Stimulated activated naive CD8-positive, alpha-beta T cell treated with anti-CD3 and anti-CD28 coated beads, Interleukin-15, amount 100 ng/mL, for 72 hours (primary cell): ENCODE measurements at regions not wholly inside any gene's neighbourhood (a gene's known extent, or its start where the extent isn't known, plus 50 kb on each side); places are given as distances from the start of the nearest gene placed in this dataset.

Source experiments
- ATAC-seq: fragments of 150-1000 bp; cut with Tn5 transposase; 2 replicates; pipeline ENCODE4 v1.10.0; 2021; ENCODE audit warnings: mild to moderate bottlenecking, moderate library complexity
- DNase-seq, 2 donors: peaks; one replicate each; pipeline ENCODE4 v3.0.0; 2021 to 2022
- H3K27ac Mint-ChIP-seq, 2 donors: one replicate each; pipeline ENCODE4 v1.8.0; 2022; ENCODE audit warnings: mild to moderate bottlenecking in 2 of 2, mixed read lengths in 2 of 2, moderate library complexity in 2 of 2
- H3K27me3 Mint-ChIP-seq: one replicate; pipeline ENCODE4 v1.8.0; 2022; ENCODE audit warnings: mixed read lengths
- H3K4me1 Mint-ChIP-seq: one replicate; pipeline ENCODE4 v1.8.0; 2022; ENCODE audit warnings: mild to moderate bottlenecking, mixed read lengths
- H3K4me3 Mint-ChIP-seq, 2 donors: one replicate each; pipeline ENCODE4 v1.8.0; 2022; ENCODE audit warnings: mild to moderate bottlenecking in 2 of 2, mixed read lengths in 2 of 2, moderate library complexity in 1 of 2
- H3K9me3 Mint-ChIP-seq, 2 donors: one replicate each; pipeline ENCODE4 v1.8.0; 2022; ENCODE audit warnings: mixed read lengths in 2 of 2

GRCh38 chr1:182003953-182004586 is 57.4 kb downstream of the ZNF648 start:
- peaks cover 0 to 31% of the 10 kb centered on the region in 2 donors for H3K9me3 Mint-ChIP-seq

GRCh38 chr1:182003025-182003725 is 58.3 kb downstream of the ZNF648 start:
- no peak overlapping the region for H3K4me3 Mint-ChIP-seq
- peaks cover 27% of the 10 kb centered on the region for H3K27me3 Mint-ChIP-seq
- DNase-seq, result no peak
- H3K4me1 Mint-ChIP-seq, result no peaks in the 10 kb centered on the region
- no peak for ATAC-seq
- H3K9me3 Mint-ChIP-seq, result peaks cover 0 to 28% of the 10 kb centered on the region in 2 donors
- no peak overlapping the region for H3K27ac Mint-ChIP-seq

More at GRCh38 chr1:182003953-182004586, 57.4 kb downstream of the ZNF648 start:
- peaks cover 27% of the 10 kb centered on the region for H3K27me3 Mint-ChIP-seq
- no peak for ATAC-seq
- no peaks in the 10 kb centered on the region for H3K4me1 Mint-ChIP-seq
- no peak overlapping the region for H3K27ac Mint-ChIP-seq
- DNase-seq, result no peak
- no peak overlapping the region for H3K4me3 Mint-ChIP-seq

GRCh38 chr1:182002570-182002969 is 58.9 kb downstream of the ZNF648 start:
- Mint-ChIP-seq H3K4me1 (no peaks in the 10 kb centered on the region), H3K27ac (no peak overlapping the region), H3K4me3 (no peak overlapping the region), H3K27me3 (peaks cover 27% of the 10 kb centered on the region), H3K9me3 (peaks cover 0 to 23% of the 10 kb centered on the region in 2 donors)
- ATAC-seq (no peak), DNase-seq (no peak)

- Mint-ChIP-seq H3K27me3 (peaks cover 20% of the 10 kb centered on the region), H3K4me3 (no peak overlapping the region)
Measured at GRCh38 chr1:181998858-181999257, 62.7 kb downstream of the ZNF648 start.

GRCh38 chr1:181992072-181992471 is 69.4 kb downstream of the ZNF648 start:
- Mint-ChIP-seq H3K4me1 (no peaks in the 10 kb centered on the region), H3K27ac (no peak overlapping the region), H3K9me3 (no peaks in the 10 kb centered on the region), H3K4me3 (no peak overlapping the region), H3K27me3 (peaks cover 3% of the 10 kb centered on the region)
- no peak for DNase-seq
- no peak for ATAC-seq

More at GRCh38 chr1:181998858-181999257, 62.7 kb downstream of the ZNF648 start:
- H3K4me1 Mint-ChIP-seq, result no peaks in the 10 kb centered on the region
- ATAC-seq, result no peak
- H3K9me3 Mint-ChIP-seq, result no peaks in the 10 kb centered on the region
- no peak overlapping the region for H3K27ac Mint-ChIP-seq
- no peak for DNase-seq

- ATAC-seq (no peak), DNase-seq (no peak)
- peaks cover 16% of the 10 kb centered on the region for H3K27me3 Mint-ChIP-seq
- no peak overlapping the region for H3K4me3 Mint-ChIP-seq
- peaks cover 7% of the 10 kb centered on the region for H3K4me1 Mint-ChIP-seq
- no peaks in the 10 kb centered on the region for H3K9me3 Mint-ChIP-seq
- no peak overlapping the region for H3K27ac Mint-ChIP-seq
Measured at GRCh38 chr1:181990728-181991127, 70.8 kb downstream of the ZNF648 start.

GRCh38 chr1:181989261-181989920 is 72.1 kb downstream of the ZNF648 start:
- Mint-ChIP-seq H3K4me1 (peaks cover 7% of the 10 kb centered on the region), H3K27ac (no peak overlapping the region), H3K4me3 (no peak overlapping the region), H3K27me3 (peaks cover 26% of the 10 kb centered on the region), H3K9me3 (no peaks in the 10 kb centered on the region)
- no peak for ATAC-seq
- DNase-seq, result no peak

GRCh38 chr1:181987996-181988395 is 73.5 kb downstream of the ZNF648 start:
- DNase-seq, result no peak
- no peak for ATAC-seq

GRCh38 chr1:181987334-181987895 is 74.1 kb downstream of the ZNF648 start:
- H3K27ac Mint-ChIP-seq, result no peak overlapping the region
- no peak overlapping the region for H3K4me3 Mint-ChIP-seq
- H3K27me3 Mint-ChIP-seq, result peaks cover 26% of the 10 kb centered on the region
- DNase-seq (no peak), ATAC-seq (no peak)
- no peaks in the 10 kb centered on the region for H3K9me3 Mint-ChIP-seq
- peaks cover 7% of the 10 kb centered on the region for H3K4me1 Mint-ChIP-seq

More at GRCh38 chr1:181987996-181988395, 73.5 kb downstream of the ZNF648 start:
- H3K4me3 Mint-ChIP-seq, result no peak overlapping the region
- H3K9me3 Mint-ChIP-seq, result no peaks in the 10 kb centered on the region
- H3K4me1 Mint-ChIP-seq, result peaks cover 7% of the 10 kb centered on the region
- H3K27me3 Mint-ChIP-seq, result peaks cover 26% of the 10 kb centered on the region
- no peak overlapping the region for H3K27ac Mint-ChIP-seq

- DNase-seq (no peak), ATAC-seq (no peak)
- Mint-ChIP-seq H3K4me1 (peaks cover 7% of the 10 kb centered on the region), H3K27ac (no peak overlapping the region), H3K9me3 (no peaks in the 10 kb centered on the region), H3K27me3 (peaks cover 26% of the 10 kb centered on the region), H3K4me3 (no peak overlapping the region)
Measured at GRCh38 chr1:181986907-181987305, 74.6 kb downstream of the ZNF648 start.

GRCh38 chr1:181985936-181986906 is 75.3 kb downstream of the ZNF648 start:
- Mint-ChIP-seq H3K9me3 (no peaks in the 10 kb centered on the region), H3K27ac (no peak overlapping the region), H3K4me3 (no peak overlapping the region), H3K4me1 (peaks cover 7% of the 10 kb centered on the region), H3K27me3 (peaks cover 26% of the 10 kb centered on the region)
- no peak for DNase-seq
- no peak for ATAC-seq

- Mint-ChIP-seq H3K9me3 (no peaks in the 10 kb centered on the region), H3K27me3 (peaks cover 26% of the 10 kb centered on the region), H3K4me3 (no peak overlapping the region), H3K4me1 (peaks cover 7% of the 10 kb centered on the region), H3K27ac (no peak overlapping the region)
- no peak for DNase-seq
- no peak for ATAC-seq
Measured at GRCh38 chr1:181985281-181985680, 76.2 kb downstream of the ZNF648 start.

GRCh38 chr1:181984006-181984405 is 77.5 kb downstream of the ZNF648 start:
- peaks cover 26% of the 10 kb centered on the region for H3K27me3 Mint-ChIP-seq
- DNase-seq (no peak), ATAC-seq (no peak)
- H3K4me1 Mint-ChIP-seq, result peaks cover 7% of the 10 kb centered on the region
- no peaks in the 10 kb centered on the region for H3K9me3 Mint-ChIP-seq
- no peak overlapping the region for H3K27ac Mint-ChIP-seq
- H3K4me3 Mint-ChIP-seq, result no peak overlapping the region

- Mint-ChIP-seq H3K27me3 (peaks cover 32% of the 10 kb centered on the region), H3K4me3 (no peak overlapping the region), H3K27ac (no peak overlapping the region), H3K4me1 (peaks cover 7% of the 10 kb centered on the region), H3K9me3 (no peaks in the 10 kb centered on the region)
- no peak for DNase-seq
- no peak for ATAC-seq
Measured at GRCh38 chr1:181981821-181982220, 79.7 kb downstream of the ZNF648 start.

- Mint-ChIP-seq H3K27ac (no peak overlapping the region), H3K9me3 (peaks cover 9 to 23% of the 10 kb centered on the region in 2 donors), H3K4me3 (no peak overlapping the region), H3K27me3 (peaks cover 37% of the 10 kb centered on the region), H3K4me1 (no peaks in the 10 kb centered on the region)
- ATAC-seq, result no peak
- no peak for DNase-seq
Measured at GRCh38 chr1:181972256-181972655, 89.3 kb downstream of the ZNF648 start.
